ENCODE measurements at regions not wholly inside any gene's neighbourhood (a gene's known extent, or its start where the extent isn't known, plus 50 kb on each side); places are given as distances from the start of the nearest gene placed in this dataset.

GRCh38 chr3:26050776-26051175 is 260.9 kb downstream of the OXSM start:
- TF ChIP-seq POLR2A (IDR thresholded peaks at IDR 0.05; ENCODE audit: low read depth, low read length) (no peak), PAX5 (IDR thresholded peaks at IDR 0.05; ENCODE audit: insufficient read depth, low read length, severe bottlenecking) (no peak), TAF1 (IDR thresholded peaks at IDR 0.05; ENCODE audit: low read depth, low read length) (no peak), POLR2AphosphoS5 (IDR thresholded peaks at IDR 0.05; ENCODE audit: low read depth, low read length) (no peak), SPI1 (IDR thresholded peaks at IDR 0.05; ENCODE audit: low read depth, low read length) (no peak)

All from GM12891 (cell line).